GM06990 (cell line): ENCODE measurements at regions not wholly inside any gene's neighbourhood (a gene's known extent, or its start where the extent isn't known, plus 50 kb on each side); places are given as distances from the start of the nearest gene placed in this dataset.
A peak's percentile ranks its signal among the peaks of the same experiment; 100 is the strongest.

Source experiments
- DNase-seq: peaks from one replicate; pipeline ENCODE4 v3.0.0-alpha.2; 2011; ENCODE audit not compliant: insufficient read length; ENCODE audit errors: extremely low read depth
- H3K27me3 ChIP-seq: replicated peaks from 2 replicates; pipeline ENCODE4 v1.6.0; 2011; ENCODE audit warnings: low read length; ENCODE audit not compliant: control insufficient read depth, insufficient read depth
- H3K36me3 ChIP-seq: 2 replicates; pipeline ENCODE4 v1.5.1; 2011; ENCODE audit warnings: low read length; ENCODE audit not compliant: control insufficient read depth, insufficient read depth
- H3K4me3 ChIP-seq: replicated peaks from 2 replicates; pipeline ENCODE4 v1.5.1; 2011; ENCODE audit warnings: low read depth, mild to moderate bottlenecking, control low read depth, low read length
- TF ChIP-seq, protein P1 (sequence below): IDR thresholded peaks from 2 replicates; pipeline ENCODE4 v1.5.1; 2011; ENCODE audit warnings: low read length, control low read depth, mild to moderate bottlenecking, inconsistent platforms; ENCODE audit not compliant: insufficient read depth, poor library complexity, severe bottlenecking

DNA sequence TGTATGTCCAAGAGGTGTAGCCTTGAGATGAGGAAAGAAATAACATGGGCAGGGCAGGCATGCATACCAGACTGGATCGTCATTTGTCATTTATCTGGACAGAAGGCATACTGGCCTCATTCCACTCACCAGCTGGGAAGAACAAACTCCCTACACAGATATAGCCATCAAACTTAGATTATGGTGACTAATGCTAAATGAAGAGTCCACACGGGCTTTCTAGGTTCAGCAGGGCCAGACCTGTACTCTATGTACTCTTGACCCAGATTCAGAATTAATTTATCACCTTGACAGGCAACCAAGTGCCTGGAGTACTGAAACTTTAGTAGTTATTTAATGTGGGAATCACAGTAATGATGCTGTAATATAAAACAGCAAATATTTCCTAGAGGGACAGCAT is 164.3 kb upstream of the IL12A start:
- H3K36me3 ChIP-seq: no peaks in the 10 kb centered on the region
- TF ChIP-seq, protein P1, sequence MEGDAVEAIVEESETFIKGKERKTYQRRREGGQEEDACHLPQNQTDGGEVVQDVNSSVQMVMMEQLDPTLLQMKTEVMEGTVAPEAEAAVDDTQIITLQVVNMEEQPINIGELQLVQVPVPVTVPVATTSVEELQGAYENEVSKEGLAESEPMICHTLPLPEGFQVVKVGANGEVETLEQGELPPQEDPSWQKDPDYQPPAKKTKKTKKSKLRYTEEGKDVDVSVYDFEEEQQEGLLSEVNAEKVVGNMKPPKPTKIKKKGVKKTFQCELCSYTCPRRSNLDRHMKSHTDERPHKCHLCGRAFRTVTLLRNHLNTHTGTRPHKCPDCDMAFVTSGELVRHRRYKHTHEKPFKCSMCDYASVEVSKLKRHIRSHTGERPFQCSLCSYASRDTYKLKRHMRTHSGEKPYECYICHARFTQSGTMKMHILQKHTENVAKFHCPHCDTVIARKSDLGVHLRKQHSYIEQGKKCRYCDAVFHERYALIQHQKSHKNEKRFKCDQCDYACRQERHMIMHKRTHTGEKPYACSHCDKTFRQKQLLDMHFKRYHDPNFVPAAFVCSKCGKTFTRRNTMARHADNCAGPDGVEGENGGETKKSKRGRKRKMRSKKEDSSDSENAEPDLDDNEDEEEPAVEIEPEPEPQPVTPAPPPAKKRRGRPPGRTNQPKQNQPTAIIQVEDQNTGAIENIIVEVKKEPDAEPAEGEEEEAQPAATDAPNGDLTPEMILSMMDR: no peak
- no peak for DNase-seq

DNA sequence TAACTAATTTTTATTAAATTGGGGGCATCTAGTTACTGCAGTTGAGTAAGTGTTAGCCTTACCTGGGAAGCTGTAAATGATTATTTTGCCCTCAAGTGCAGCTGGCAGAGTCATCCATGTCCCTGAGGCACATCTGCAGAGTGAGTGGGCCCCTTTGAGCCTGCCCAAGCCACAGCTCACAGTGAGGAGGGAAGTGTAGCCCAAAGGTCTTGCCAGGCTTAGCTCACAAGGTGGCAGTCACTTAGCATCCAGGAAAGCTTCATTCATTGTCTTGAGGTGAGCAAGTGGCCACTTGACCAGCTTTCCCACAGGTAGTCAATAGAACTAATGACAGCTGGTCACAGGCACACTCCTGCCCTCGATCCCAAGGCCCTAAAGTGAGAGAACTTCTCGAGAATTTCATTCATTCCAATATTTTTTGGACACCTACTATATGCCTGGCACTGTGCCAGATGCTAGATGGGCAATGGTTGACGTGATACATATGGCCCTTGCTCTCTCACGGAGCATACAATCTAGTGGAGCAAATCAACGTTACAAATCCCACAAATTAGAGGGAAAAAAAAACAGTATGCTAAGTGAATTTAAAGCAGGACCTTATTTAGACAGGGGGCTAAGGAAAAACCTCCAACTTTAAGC is 163.3 kb upstream of the IL12A start:
- Histone ChIP-seq H3K36me3 (no peaks in the 10 kb centered on the region), H3K4me3 (no peak overlapping the region), H3K27me3 (no peaks in the 10 kb centered on the region)
- TF ChIP-seq, protein P1: no peak
- no peak for DNase-seq

More for the DNA sequence above, 164.3 kb upstream of the IL12A start:
- H3K4me3 ChIP-seq: no peak overlapping the region
- H3K27me3 ChIP-seq: no peaks in the 10 kb centered on the region

DNA sequence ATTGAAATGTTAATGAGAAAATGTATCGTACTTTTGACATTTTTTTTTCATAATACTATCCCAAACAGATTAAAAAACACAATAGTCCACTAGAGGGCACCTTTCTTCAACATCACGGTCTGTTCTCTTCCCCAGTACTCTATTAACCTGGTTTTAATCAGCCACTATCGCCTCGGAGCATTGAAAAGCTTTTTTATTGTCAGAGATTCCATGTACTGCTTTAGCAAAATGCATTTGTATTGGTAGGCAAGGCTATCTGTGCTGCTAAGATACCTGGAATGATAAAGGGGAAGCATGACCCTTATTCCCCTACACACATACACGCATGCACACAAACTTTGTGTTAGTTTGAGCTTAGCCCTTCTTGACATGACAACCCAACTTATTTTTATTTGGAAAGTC is 160.1 kb upstream of the IL12A start:
- TF ChIP-seq, protein P1: peak; percentile 48
- no peak for DNase-seq
- no peak overlapping the region for H3K4me3 ChIP-seq

DNA sequence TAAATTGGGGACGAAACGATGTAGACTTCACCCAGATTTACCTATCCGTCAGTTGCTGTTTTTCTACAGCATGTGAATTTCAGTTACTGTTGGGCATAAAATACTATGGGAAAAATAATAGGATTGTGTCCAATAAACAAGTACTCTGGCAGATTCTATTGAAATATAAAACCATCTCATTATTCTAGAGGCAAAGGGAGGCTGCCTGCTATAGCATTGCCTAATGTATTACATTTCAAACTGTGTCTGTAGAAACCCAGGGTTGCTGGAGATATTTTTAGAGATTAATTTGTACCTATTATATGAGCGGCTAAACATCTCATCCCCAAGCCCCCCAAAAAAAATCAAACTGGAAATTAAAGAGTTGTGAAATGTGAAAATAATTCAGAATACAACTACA is 159.6 kb upstream of the IL12A start:
- H3K27me3 ChIP-seq: no peaks in the 10 kb centered on the region
- TF ChIP-seq, protein P1: no peak
- H3K4me3 ChIP-seq: no peak overlapping the region
- no peak for DNase-seq
- H3K36me3 ChIP-seq: no peaks in the 10 kb centered on the region

More for the DNA sequence above, 160.1 kb upstream of the IL12A start:
- H3K36me3 ChIP-seq: no peaks in the 10 kb centered on the region
- H3K27me3 ChIP-seq: no peaks in the 10 kb centered on the region

DNA sequence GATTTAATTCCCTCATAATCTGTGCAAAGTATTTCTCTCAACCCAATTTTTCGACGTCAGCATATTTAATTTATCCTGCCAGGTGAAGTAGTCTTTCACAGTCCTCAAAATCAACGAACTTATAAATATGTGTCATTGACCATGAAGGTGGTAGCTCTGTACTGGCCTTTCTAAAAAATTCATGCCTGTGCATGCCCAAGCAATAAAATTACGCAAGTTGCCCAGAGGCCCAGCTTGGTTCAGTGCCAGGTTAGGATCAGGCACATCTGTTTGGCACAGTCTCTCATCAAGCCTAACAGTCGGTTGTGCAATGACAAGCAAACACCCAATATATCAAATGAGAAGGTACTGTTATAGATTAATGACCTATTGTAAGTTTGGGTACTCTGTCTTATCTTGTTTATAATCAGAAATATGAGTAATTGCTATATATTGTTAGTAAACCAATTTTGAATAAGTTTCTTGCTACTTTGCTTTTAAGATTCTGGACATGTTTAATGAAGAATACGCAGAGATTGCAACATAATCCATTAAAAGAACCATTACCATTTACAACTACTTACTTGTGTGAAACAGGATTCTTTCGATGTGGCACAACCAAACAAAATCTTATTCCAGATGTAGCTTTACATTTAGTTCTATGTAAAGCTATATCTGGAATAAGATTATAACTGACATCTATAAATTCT is 159.0 kb upstream of the IL12A start:
- Histone ChIP-seq H3K27me3 (no peaks in the 10 kb centered on the region), H3K4me3 (no peak overlapping the region), H3K36me3 (no peaks in the 10 kb centered on the region)
- TF ChIP-seq, protein P1: no peak
- DNase-seq: no peak
